ENCODE measurements at regions not wholly inside any gene's neighbourhood (a gene's known extent, or its start where the extent isn't known, plus 50 kb on each side); places are given as distances from the start of the nearest gene placed in this dataset.

GRCh38 chr17:69884846-69885245 lies 190.2 kb upstream of the KCNJ16 start:
- no peak for DNase-seq

DNA sequence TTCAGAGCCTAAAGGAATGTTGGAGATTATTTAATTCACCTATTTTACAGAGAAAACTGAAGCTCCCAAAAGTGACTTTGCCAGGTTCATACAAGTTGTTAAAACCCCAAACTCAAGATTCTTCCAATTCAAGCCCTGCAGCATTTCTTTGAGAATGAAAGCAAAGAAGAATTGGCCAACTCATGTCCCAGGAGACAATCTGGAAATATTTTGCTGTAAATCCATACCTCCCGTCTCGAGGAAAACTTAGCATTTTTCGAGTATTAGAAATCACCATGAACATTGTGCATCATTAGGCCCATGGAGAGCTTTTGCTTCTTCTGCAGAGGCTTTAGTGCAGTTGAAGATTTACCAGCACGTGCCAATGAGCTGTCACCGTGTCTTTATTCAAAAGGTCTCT lies 176.4 kb upstream of the KCNJ16 start:
- DNase-seq, result peak; percentile 80

GRCh38 chr17:69900101-69900500 lies 174.9 kb upstream of the KCNJ16 start:
- DNase-seq, result no peak

GRCh38 chr17:69900829-69901228 lies 174.2 kb upstream of the KCNJ16 start:
- no peak for DNase-seq

- no peak for DNase-seq
These were observed 168.7 kb upstream of the KCNJ16 start for GRCh38 chr17:69906306-69906705.

- no peak for DNase-seq
These were observed 167.7 kb upstream of the KCNJ16 start for GRCh38 chr17:69907132-69907847.

- no peak for DNase-seq
These were observed 166.2 kb upstream of the KCNJ16 start for GRCh38 chr17:69908626-69909368.

- no peak for DNase-seq
These were observed 165.6 kb upstream of the KCNJ16 start for GRCh38 chr17:69909389-69909788.

DNA sequence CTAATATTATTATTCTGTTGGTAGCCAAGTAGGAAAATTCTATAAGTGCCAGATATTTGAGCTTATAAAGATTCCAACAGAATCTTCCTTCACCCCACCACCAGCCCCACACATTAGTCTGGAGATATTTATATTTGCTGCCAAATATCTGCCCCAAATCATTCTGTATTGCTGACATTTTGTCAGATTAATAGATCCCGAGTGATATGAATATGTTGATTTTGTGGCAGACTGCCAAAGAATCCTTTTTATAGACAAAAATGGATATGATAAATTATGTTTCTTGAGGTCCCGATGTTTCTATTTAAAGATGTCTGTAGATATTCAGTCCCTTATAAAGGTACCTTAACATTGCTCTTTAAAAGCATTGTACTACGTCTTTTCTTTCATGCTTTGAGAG lies 162.2 kb upstream of the KCNJ16 start:
- DNase-seq, result no peak

- DNase-seq, result peak; percentile 55
These were observed 161.8 kb upstream of the KCNJ16 start for GRCh38 chr17:69913216-69913615.

DNA sequence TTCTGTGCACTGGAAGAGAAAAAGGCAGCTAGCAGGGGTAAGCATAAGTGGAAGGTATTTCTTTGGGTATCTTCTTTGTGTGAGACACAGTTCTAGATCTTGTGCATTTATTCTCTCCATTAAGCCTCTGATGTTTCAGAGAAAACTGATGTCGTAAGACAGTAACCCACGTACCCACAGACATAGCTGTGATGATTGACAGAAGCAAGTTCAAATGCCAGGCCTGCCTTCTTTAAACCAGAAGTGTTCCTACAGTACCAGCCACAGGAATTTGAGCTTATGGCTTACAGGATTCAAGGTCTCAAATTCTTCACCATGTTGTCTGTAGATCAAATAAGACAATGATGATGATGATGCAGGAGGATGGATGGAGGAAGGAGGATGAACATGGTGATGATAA lies 161.4 kb upstream of the KCNJ16 start:
- no peak for DNase-seq

- DNase-seq, result no peak
These were observed 160.5 kb upstream of the KCNJ16 start for GRCh38 chr17:69914520-69914919.

GRCh38 chr17:69916761-69917160 lies 158.3 kb upstream of the KCNJ16 start:
- no peak for DNase-seq

DNA sequence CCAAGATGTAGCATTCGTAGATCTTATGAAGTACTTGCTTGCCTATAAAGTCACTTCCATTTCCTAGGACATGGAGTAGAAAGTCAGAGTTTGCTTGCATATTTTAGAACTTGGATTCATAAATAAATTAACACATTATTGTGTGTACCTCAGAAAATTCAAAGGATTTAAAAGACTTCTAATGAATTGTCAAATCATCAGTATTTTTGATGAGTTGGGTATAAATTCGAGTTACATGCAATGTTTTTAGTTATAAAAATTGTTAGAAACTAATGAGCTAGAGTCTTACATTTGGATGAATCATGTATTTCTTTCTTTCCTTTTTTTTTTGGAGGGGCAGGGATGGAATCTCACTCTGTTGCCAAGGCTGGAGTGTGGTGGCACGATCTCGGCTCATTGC lies 156.9 kb upstream of the KCNJ16 start:
- no peak for DNase-seq

DNA sequence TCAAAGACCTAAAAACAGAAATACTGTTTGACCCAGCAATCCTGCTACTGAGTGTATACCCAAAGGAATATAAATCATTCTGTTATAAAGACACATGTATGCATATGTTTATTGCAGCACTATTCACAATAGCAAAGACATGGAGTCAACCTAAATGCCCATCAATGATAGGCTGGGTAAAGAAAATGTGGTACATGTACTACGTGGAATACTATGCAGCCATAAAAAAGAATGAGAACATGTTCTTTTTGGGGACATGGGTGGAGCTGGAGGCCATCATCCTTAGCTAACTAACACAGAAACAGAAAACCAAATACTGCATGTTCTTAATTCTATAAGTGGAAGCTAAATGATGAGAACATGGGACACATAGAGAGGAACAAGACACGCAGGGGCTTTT lies 155.2 kb upstream of the KCNJ16 start:
- no peak for DNase-seq

DNA sequence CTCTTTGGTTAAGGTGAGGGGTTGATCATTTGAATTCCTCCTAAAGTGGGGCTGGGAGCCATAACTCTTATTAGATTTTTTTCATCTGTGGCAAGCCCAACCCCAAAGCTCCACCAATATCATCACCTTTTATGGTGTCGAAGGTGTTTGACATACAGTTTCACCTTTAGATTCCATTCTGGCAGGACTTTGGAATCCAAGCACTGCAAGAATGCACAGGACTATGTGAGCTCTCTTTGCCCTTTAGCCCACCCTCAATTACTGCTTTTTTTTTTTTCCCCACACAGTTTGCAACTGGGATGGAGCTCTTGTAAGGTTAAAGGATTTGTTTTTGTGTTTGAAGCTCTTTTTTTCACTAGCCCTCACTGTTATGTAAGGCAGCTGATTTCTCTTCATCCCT lies 154.0 kb upstream of the KCNJ16 start:
- DNase-seq, result no peak

GRCh38 chr17:69928611-69929010 lies 146.4 kb upstream of the KCNJ16 start:
- no peak for DNase-seq

- DNase-seq, result no peak
These were observed 138.0 kb upstream of the KCNJ16 start for GRCh38 chr17:69936996-69937395.

DNA sequence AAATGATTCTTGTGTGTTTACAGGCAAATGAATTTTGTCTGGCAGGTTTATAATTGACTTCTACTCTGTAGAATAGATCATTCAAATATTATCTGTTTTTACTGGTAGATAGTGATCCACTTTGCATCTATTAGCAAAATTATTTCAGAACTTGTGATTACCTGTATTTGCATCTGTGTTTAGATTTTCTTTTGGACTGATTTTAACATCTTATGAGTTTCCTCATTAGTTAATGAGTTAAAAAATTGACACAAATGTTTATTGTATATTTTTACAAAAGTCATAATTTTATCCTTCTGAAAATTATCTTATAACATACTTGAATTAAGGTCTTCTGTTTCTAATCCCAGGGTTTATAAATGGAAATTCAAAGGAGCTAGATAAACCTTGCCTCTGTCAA lies 132.0 kb upstream of the KCNJ16 start:
- DNase-seq, result no peak

- no peak for DNase-seq
These were observed 130.6 kb upstream of the KCNJ16 start for GRCh38 chr17:69944406-69944805.

DNA sequence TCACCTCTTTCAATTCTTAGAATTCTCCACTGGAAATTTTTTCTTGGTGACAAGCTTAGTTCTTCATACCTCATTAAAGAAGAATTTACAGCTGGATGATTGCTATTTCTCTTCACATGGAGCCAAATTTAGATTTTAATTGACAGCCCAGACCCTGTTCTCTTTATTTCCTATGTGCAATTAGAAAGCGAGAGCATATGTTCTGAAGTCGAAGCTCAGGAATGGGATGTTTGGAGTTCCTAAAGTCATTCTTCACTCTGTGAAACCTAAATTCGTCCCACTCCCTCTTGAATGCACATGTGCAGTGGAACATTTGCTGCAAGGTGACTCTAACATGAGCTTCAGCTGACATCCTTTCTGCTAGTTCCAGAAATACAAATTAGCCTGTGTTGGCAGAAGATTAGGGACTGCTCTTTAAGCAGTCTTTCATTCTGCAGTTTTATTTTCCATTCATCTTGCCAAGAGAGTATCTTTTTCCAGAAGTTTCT lies 129.3 kb upstream of the KCNJ16 start:
- DNase-seq, result peak; percentile 86

GRCh38 chr17:69947027-69947759 lies 127.8 kb upstream of the KCNJ16 start:
- no peak for DNase-seq

DNA sequence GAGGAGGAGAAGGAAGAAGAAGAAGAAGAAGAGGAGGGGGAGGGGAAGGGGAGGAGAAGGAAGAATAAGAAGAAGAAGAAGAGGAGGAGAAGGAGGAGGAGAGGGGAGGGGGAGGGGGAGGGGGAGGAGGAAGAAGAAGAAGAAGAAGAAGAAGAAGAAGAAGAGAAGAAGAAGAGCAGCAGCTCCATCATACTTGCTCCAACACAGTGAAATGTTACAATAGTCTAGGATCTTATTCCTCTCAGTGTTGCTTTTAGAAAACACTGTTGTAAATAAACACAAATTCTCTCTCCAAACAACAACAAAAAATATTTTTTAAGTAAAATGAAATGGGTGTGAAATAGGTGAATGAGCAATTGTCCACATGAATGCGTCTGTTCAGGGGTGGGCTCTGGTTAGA lies 126.6 kb upstream of the KCNJ16 start:
- no peak for DNase-seq
